Stomach (tissue), 4 donors: ENCODE measurements at regions not wholly inside any gene's neighbourhood (a gene's known extent, or its start where the extent isn't known, plus 50 kb on each side); places are given as distances from the start of the nearest gene placed in this dataset.

Experiments
- CTCF ChIP-seq, 7 experiments: fragments of 450-650 bp in 4 of 7; fragments of 200-600 bp in 3 of 7; sonication (generic) in 3 of 7; IDR thresholded peaks; one replicate each; pipeline ENCODE4 v1.5.1; 2016 to 2019; ENCODE audit warnings: antibody characterized with exemption in 7 of 7, control low read depth in 2 of 7, mild to moderate bottlenecking in 1 of 7
- POLR2A ChIP-seq, 4 donors: fragments of 450-650 bp; IDR thresholded peaks; one replicate each; pipeline ENCODE4 v1.6.1; 2016; ENCODE audit warnings: antibody characterized with exemption in 4 of 4, control low read depth in 2 of 4, mild to moderate bottlenecking in 1 of 4, moderate library complexity in 1 of 4
- POLR2AphosphoS5 ChIP-seq, 3 donors: sonication (generic); formaldehyde crosslinking; IDR thresholded peaks; one replicate each; pipeline ENCODE4 v1.6.1; 2016; ENCODE audit warnings: antibody characterized with exemption in 3 of 3

- TF ChIP-seq CTCF (IDR thresholded peaks at IDR 0.05) (no peak), POLR2A (IDR thresholded peaks at IDR 0.05) (no peak), POLR2AphosphoS5 (IDR thresholded peaks at IDR 0.05) (no peak)
Measured at GRCh38 chr20:47960769-47961541, 175.7 kb upstream of the SULF2 start.
